ENCODE measurements at regions not wholly inside any gene's neighbourhood (a gene's known extent, or its start where the extent isn't known, plus 50 kb on each side); places are given as distances from the start of the nearest gene placed in this dataset.
A peak's percentile ranks its signal among the peaks of the same experiment; 100 is the strongest.

- TF ChIP-seq AHDC1 (CRISPR knock-in tag; IDR thresholded peaks at IDR 0.05; ENCODE audit: borderline replicate concordance) (no peak), SMC3 (IDR thresholded peaks at IDR 0.05; ENCODE audit: low read length) (peak; percentile 92), YEATS2 (CRISPR knock-in tag; IDR thresholded peaks at IDR 0.05; ENCODE audit: borderline replicate concordance) (peak; percentile 76; the same call in 1 of the 2 replicates), TARDBP (CRISPR knock-in tag; IDR thresholded peaks at IDR 0.05) (0 out of 2 replicates have a peak, but pooled peaks have one; percentile 24), IRF2 (CRISPR knock-in tag; IDR thresholded peaks at IDR 0.05) (0 out of 2 replicates have a peak, but pooled peaks have one; percentile 13), STAG1 (CRISPR knock-in tag; IDR thresholded peaks at IDR 0.05) (peak; percentile 69), ZNF354B (CRISPR knock-in tag; IDR thresholded peaks at IDR 0.05) (no peak), MYNN (CRISPR knock-in tag; IDR thresholded peaks at IDR 0.05; ENCODE audit: low read depth) (no peak), HDAC1 (CRISPR knock-in tag; IDR thresholded peaks at IDR 0.05) (0 out of 2 replicates have a peak, but pooled peaks have one; percentile 20), ZBTB7A (CRISPR knock-in tag; IDR thresholded peaks at IDR 0.05) (no peak), YY1 (IDR thresholded peaks at IDR 0.05; ENCODE audit: insufficient read depth, insufficient replicate concordance, low read depth, low read length) (peak; percentile 59), GATAD2A (CRISPR knock-in tag; IDR thresholded peaks at IDR 0.05) (0 out of 2 replicates have a peak, but pooled peaks have one; percentile 24), ZNF451 (CRISPR knock-in tag; IDR thresholded peaks at IDR 0.05) (no peak), POGZ (CRISPR knock-in tag; IDR thresholded peaks at IDR 0.05) (peak; percentile 63; the same call in 1 of the 2 replicates), FOXK1 (CRISPR knock-in tag; IDR thresholded peaks at IDR 0.05; ENCODE audit: borderline replicate concordance, low read depth) (peak; percentile 16; the same call in 1 of the 2 replicates), ARID5B (CRISPR knock-in tag; IDR thresholded peaks at IDR 0.05) (0 out of 2 replicates have a peak, but pooled peaks have one; percentile 15), ZSCAN12 (CRISPR knock-in tag; IDR thresholded peaks at IDR 0.05) (no peak), MAX (IDR thresholded peaks at IDR 0.05) (peak; percentile 26; the same call in 1 of the 2 replicates), HOXA3 (CRISPR knock-in tag; IDR thresholded peaks at IDR 0.05) (peak; percentile 64), CEBPG (CRISPR knock-in tag; IDR thresholded peaks at IDR 0.05) (peak; percentile 95), ZNF644 (CRISPR knock-in tag; IDR thresholded peaks at IDR 0.05; ENCODE audit: low read depth) (peak; percentile 93), SPEN (CRISPR knock-in tag; IDR thresholded peaks at IDR 0.05; ENCODE audit: low read depth) (peak; percentile 52; the same call in 1 of the 2 replicates), ZNF431 (CRISPR knock-in tag; IDR thresholded peaks at IDR 0.05; ENCODE audit: borderline replicate concordance, low read depth) (no peak)
Observed at GRCh38 chr13:44191504-44192171, 182.0 kb upstream of the SERP2 start (continued).
